ENCODE measurements at regions not wholly inside any gene's neighbourhood (a gene's known extent, or its start where the extent isn't known, plus 50 kb on each side); places are given as distances from the start of the nearest gene placed in this dataset.
A peak's percentile ranks its signal among the peaks of the same experiment; 100 is the strongest.

GRCh38 chr6:78530208-78530607 is 337.1 kb upstream of the IRAK1BP1 start:
- TF ChIP-seq SIN3A (IDR thresholded peaks at IDR 0.05; ENCODE audit: borderline replicate concordance, insufficient read depth, low read depth, low read length) (no peak), REST (IDR thresholded peaks at IDR 0.05; ENCODE audit: insufficient read depth in 1 of 2, low read depth in 2 of 2, low read length in 1 of 2) (peak; percentile 53 to 54; a peak in 3 of 4 replicates)

GRCh38 chr6:78533426-78533825 is 333.9 kb upstream of the IRAK1BP1 start:
- in situ Hi-C loops (cut with HindIII; ENCODE audit: low pct_unique_long_range_greater_than_20kb, low sequenced_read_pairs): no loop called here
- H3K27me3 ChIP-seq (ENCODE audit: control insufficient read depth, insufficient read depth, low read length): no peaks in the 10 kb centered on the region
- intact Hi-C loops (cut with micrococcal nuclease; ENCODE audit: unreplicated experiment): no loop called here
- BruUV-seq (replicated peaks): no TSS peak
- ATAC-seq (no peak), DNase-seq (ENCODE audit: low read depth, low spot score) (no peak)
- no peak overlapping the region for H3K27ac ChIP-seq (ENCODE audit: low read length)
- no peak for TF ChIP-seq TCF7L2 (IDR thresholded peaks at IDR 0.05; ENCODE audit: low read depth, low read length)
- no peak for TF ChIP-seq POLR2AphosphoS5 (IDR thresholded peaks at IDR 0.05; ENCODE audit: low read depth, low read length)
- TF ChIP-seq CTCF (IDR thresholded peaks at IDR 0.05): no peak
- no peak for TF ChIP-seq SIN3A (IDR thresholded peaks at IDR 0.05; ENCODE audit: borderline replicate concordance, insufficient read depth, low read depth, low read length)
- TF ChIP-seq REST (IDR thresholded peaks at IDR 0.05; ENCODE audit: insufficient read depth in 1 of 2, low read depth in 2 of 2, low read length in 1 of 2): no peak
- H3K4me1 ChIP-seq (ENCODE audit: control insufficient read depth, insufficient read depth, low read length): no peaks in the 10 kb centered on the region
- H3K36me3 ChIP-seq (ENCODE audit: control insufficient read depth, insufficient read depth, low read length): no peaks in the 10 kb centered on the region
- CTCF ChIA-PET: no interaction called here
- no peak overlapping the region for H3K4me3 ChIP-seq (ENCODE audit: low read depth in 2 of 2, low read length in 2 of 2)
- POLR2A ChIA-PET: no interaction called here
- no peaks in the 10 kb centered on the region for H3K9me3 ChIP-seq (ENCODE audit: control insufficient read depth, insufficient read depth, low read depth, low read length)

More at GRCh38 chr6:78530208-78530607, 337.1 kb upstream of the IRAK1BP1 start:
- Histone ChIP-seq H3K27ac (ENCODE audit: low read length) (no peak overlapping the region), H3K27me3 (ENCODE audit: control insufficient read depth, insufficient read depth, low read length) (no peaks in the 10 kb centered on the region), H3K4me3 (ENCODE audit: low read depth in 2 of 2, low read length in 2 of 2) (no peak overlapping the region), H3K36me3 (ENCODE audit: control insufficient read depth, insufficient read depth, low read length) (no peaks in the 10 kb centered on the region), H3K4me1 (ENCODE audit: control insufficient read depth, insufficient read depth, low read length) (no peaks in the 10 kb centered on the region), H3K9me3 (ENCODE audit: control insufficient read depth, insufficient read depth, low read depth, low read length) (no peaks in the 10 kb centered on the region)
- in situ Hi-C loops (cut with HindIII; ENCODE audit: low pct_unique_long_range_greater_than_20kb, low sequenced_read_pairs) (no loop called here), intact Hi-C loops (cut with micrococcal nuclease; ENCODE audit: unreplicated experiment) (no loop called here)
- DNase-seq (ENCODE audit: low read depth, low spot score): no peak
- ChIA-PET CTCF (no interaction called here), POLR2A (no interaction called here)
- ATAC-seq: no peak
- BruUV-seq (replicated peaks): no TSS peak

All from Panc1 (cell line).